Frontal cortex (tissue), 3 donors: ENCODE measurements at regions not wholly inside any gene's neighbourhood (a gene's known extent, or its start where the extent isn't known, plus 50 kb on each side); places are given as distances from the start of the nearest gene placed in this dataset.
"Not testable (repeated sequence)": the region's sequence is repeated elsewhere in the genome, so short reads cannot be mapped to it uniquely, and the experiment has no call there.

Experiments
- DNase-seq, 2 donors: peaks; one replicate each; pipeline ENCODE4 v3.0.0; 2012; ENCODE audit warnings: low spot score in 2 of 2
- FAIRE-seq: peaks from 2 replicates; lab custom pipeline; 2012; peaks lifted over from hg19 to GRCh38; lab: Jason Lieb, UNC
- donor health status: control.
- donor health status: control.
- donor health status: control.

GRCh38 chr21:25531538-25532250, 75.6 kb downstream of the MRPL39 start:
- FAIRE-seq, DNase-seq: not testable (repeated sequence)

- no peak for DNase-seq
- no peak for FAIRE-seq
Measured at GRCh38 chr21:25528515-25528914, 78.8 kb downstream of the MRPL39 start.

GRCh38 chr21:25518491-25518911, 88.8 kb downstream of the MRPL39 start:
- DNase-seq (no peak), FAIRE-seq (no peak)

GRCh38 chr21:25515484-25516405, 91.5 kb downstream of the MRPL39 start:
- FAIRE-seq (no peak), DNase-seq (no peak)

- FAIRE-seq = no peak
- no peak for DNase-seq
Measured at GRCh38 chr21:25513810-25514209, 93.5 kb downstream of the MRPL39 start.

- DNase-seq = no peak
- no peak for FAIRE-seq
Measured at GRCh38 chr21:25512095-25513081, 94.9 kb downstream of the MRPL39 start.

- DNase-seq (no peak), FAIRE-seq (no peak)
Measured at GRCh38 chr21:25509862-25510261, 97.4 kb downstream of the MRPL39 start.

GRCh38 chr21:25508364-25508763, 98.9 kb downstream of the MRPL39 start:
- FAIRE-seq (no peak), DNase-seq (no peak)

- FAIRE-seq = no peak
- DNase-seq = no peak
Measured at GRCh38 chr21:25507522-25507921, 99.8 kb downstream of the MRPL39 start.

GRCh38 chr21:25506887-25507286, 100.4 kb downstream of the MRPL39 start:
- DNase-seq (no peak), FAIRE-seq (no peak)

GRCh38 chr21:25506261-25506660, 101.0 kb downstream of the MRPL39 start:
- no peak for DNase-seq

GRCh38 chr21:25503981-25504380, 103.3 kb downstream of the MRPL39 start:
- FAIRE-seq = no peak

More at GRCh38 chr21:25506261-25506660, 101.0 kb downstream of the MRPL39 start:
- FAIRE-seq = no peak

GRCh38 chr21:25501996-25502665, 105.2 kb downstream of the MRPL39 start:
- FAIRE-seq = no peak

More at GRCh38 chr21:25503981-25504380, 103.3 kb downstream of the MRPL39 start:
- no peak for DNase-seq

GRCh38 chr21:25501462-25501861, 105.8 kb downstream of the MRPL39 start:
- DNase-seq (peak in 1 of 2 donors; percentile 1), FAIRE-seq (no peak)

More at GRCh38 chr21:25501996-25502665, 105.2 kb downstream of the MRPL39 start:
- no peak for DNase-seq

- FAIRE-seq = no peak
- DNase-seq = no peak
Measured at GRCh38 chr21:25500598-25500997, 106.7 kb downstream of the MRPL39 start.

GRCh38 chr21:25496825-25497482, 110.3 kb downstream of the MRPL39 start:
- DNase-seq (no peak), FAIRE-seq (no peak)

- FAIRE-seq (no peak), DNase-seq (no peak)
Measured at GRCh38 chr21:25494804-25495203, 112.5 kb downstream of the MRPL39 start.

- no peak for FAIRE-seq
- no peak for DNase-seq
Measured at GRCh38 chr21:25493722-25494121, 113.6 kb downstream of the MRPL39 start.

GRCh38 chr21:25491267-25491666, 116.0 kb downstream of the MRPL39 start:
- DNase-seq (no peak), FAIRE-seq (no peak)
